ENCODE measurements at regions not wholly inside any gene's neighbourhood (a gene's known extent, or its start where the extent isn't known, plus 50 kb on each side); places are given as distances from the start of the nearest gene placed in this dataset.

GRCh38 chr10:23994459-23995046, 214.4 kb upstream of the KIAA1217 start:
- TF ChIP-seq, protein P1, sequence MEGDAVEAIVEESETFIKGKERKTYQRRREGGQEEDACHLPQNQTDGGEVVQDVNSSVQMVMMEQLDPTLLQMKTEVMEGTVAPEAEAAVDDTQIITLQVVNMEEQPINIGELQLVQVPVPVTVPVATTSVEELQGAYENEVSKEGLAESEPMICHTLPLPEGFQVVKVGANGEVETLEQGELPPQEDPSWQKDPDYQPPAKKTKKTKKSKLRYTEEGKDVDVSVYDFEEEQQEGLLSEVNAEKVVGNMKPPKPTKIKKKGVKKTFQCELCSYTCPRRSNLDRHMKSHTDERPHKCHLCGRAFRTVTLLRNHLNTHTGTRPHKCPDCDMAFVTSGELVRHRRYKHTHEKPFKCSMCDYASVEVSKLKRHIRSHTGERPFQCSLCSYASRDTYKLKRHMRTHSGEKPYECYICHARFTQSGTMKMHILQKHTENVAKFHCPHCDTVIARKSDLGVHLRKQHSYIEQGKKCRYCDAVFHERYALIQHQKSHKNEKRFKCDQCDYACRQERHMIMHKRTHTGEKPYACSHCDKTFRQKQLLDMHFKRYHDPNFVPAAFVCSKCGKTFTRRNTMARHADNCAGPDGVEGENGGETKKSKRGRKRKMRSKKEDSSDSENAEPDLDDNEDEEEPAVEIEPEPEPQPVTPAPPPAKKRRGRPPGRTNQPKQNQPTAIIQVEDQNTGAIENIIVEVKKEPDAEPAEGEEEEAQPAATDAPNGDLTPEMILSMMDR (IDR thresholded peaks at IDR 0.05), result peak; percentile 86
- Mint-ChIP-seq H3K27ac (ENCODE audit: unreplicated experiment) (no peak overlapping the region), H3K36me3 (ENCODE audit: low read depth) (no peaks in the 10 kb centered on the region), H3K4me1 (ENCODE audit: low read depth) (peaks cover 3% of the 10 kb centered on the region), H3K4me3 (ENCODE audit: unreplicated experiment) (no peak overlapping the region), H3K9me3 (ENCODE audit: low read depth) (no peaks in the 10 kb centered on the region), H3K27me3 (ENCODE audit: low read depth) (peaks cover 15% of the 10 kb centered on the region)
- no peak for DNase-seq (ENCODE audit: low spot score)

DNA sequence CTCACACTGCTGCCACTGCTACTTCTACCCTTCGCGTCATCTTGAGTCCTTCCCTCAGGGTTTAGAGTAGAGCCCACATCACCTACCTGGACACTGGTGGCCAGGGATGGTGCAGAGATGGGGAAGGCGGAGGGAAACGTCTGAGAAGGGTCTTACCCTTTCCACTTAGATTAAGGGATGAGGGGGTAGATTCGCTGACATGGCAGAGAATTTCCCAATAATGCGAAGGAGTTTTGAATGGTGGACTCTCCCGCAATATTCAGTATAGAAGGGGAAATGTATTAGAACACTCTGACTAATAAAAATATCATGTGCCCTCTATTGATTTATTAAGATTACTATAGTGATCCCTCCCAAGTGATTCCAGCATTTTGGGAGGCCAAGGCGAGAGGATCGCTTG, 209.5 kb upstream of the KIAA1217 start:
- Mint-ChIP-seq H3K27ac (ENCODE audit: unreplicated experiment) (no peak overlapping the region), H3K36me3 (ENCODE audit: low read depth) (no peaks in the 10 kb centered on the region), H3K9me3 (ENCODE audit: low read depth) (no peaks in the 10 kb centered on the region), H3K4me1 (ENCODE audit: low read depth) (peaks cover 3% of the 10 kb centered on the region), H3K27me3 (ENCODE audit: low read depth) (peaks cover 17% of the 10 kb centered on the region), H3K4me3 (ENCODE audit: unreplicated experiment) (no peak overlapping the region)
- DNase-seq (ENCODE audit: low spot score), result no peak
- TF ChIP-seq, protein P1 (IDR thresholded peaks at IDR 0.05), result no peak

DNA sequence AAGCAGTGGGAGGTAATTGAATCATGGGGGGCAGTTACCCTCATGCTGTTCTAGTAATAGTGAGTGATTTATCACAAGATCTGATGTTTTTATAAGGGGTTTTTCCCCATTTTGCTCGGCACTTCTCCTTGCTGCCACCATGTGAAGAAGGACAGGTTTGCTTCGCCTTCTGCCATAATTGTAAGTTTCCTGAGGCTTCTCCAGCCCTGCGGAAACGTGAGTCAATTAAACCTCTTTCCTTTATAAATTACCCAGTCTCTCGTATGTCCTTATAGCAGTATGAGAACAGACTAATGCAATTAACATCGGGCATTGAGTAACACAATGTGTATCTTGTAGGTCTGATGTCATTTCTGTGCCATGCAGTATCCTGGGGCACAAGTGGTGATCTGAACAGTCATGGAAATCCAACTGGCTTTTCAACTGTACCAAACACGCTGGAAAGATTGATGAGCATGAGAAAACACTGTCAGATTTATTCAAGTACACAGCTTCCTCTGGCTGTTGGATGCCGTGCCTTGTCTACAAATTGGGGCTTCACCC, 208.6 kb upstream of the KIAA1217 start:
- TF ChIP-seq, protein P1 (IDR thresholded peaks at IDR 0.05), result no peak
- Mint-ChIP-seq H3K4me1 (ENCODE audit: low read depth) (no peaks in the 10 kb centered on the region), H3K27me3 (ENCODE audit: low read depth) (peaks cover 10% of the 10 kb centered on the region), H3K36me3 (ENCODE audit: low read depth) (no peaks in the 10 kb centered on the region), H3K9me3 (ENCODE audit: low read depth) (no peaks in the 10 kb centered on the region), H3K27ac (ENCODE audit: unreplicated experiment) (no peak overlapping the region), H3K4me3 (ENCODE audit: unreplicated experiment) (no peak overlapping the region)
- DNase-seq (ENCODE audit: low spot score), result no peak

GRCh38 chr10:24006741-24007140, 202.2 kb upstream of the KIAA1217 start:
- Mint-ChIP-seq H3K36me3 (ENCODE audit: low read depth) (no peaks in the 10 kb centered on the region), H3K27me3 (ENCODE audit: low read depth) (peaks cover 2% of the 10 kb centered on the region), H3K4me3 (ENCODE audit: unreplicated experiment) (no peak overlapping the region), H3K4me1 (ENCODE audit: low read depth) (peaks cover 3% of the 10 kb centered on the region), H3K27ac (ENCODE audit: unreplicated experiment) (no peak overlapping the region), H3K9me3 (ENCODE audit: low read depth) (no peaks in the 10 kb centered on the region)
- no peak for DNase-seq (ENCODE audit: low spot score)
- TF ChIP-seq, protein P1 (IDR thresholded peaks at IDR 0.05), result no peak

DNA sequence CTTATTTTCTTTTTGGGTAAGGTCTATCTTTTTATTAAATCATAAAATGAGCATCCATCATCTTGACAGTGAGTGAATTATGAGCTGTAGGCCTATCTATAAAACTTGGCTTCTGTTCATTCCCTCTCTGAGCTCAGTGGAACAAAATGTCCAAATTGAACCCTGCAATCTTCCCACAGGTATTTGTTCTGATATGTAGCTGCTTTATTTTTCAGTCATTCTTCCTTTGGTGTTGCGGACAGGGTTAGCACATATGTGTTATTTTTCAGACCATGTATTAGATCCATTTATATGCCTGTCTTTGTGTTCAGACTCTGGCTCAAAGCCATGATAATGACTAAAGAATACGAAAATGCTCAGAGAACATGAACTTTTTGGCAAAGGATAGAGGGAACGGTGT, 201.6 kb upstream of the KIAA1217 start:
- no peak for DNase-seq (ENCODE audit: low spot score)
- no peaks in the 10 kb centered on the region for H3K36me3 Mint-ChIP-seq (ENCODE audit: low read depth)
- H3K27ac Mint-ChIP-seq (ENCODE audit: unreplicated experiment), result no peak overlapping the region

More for the DNA sequence above, 201.6 kb upstream of the KIAA1217 start:
- H3K9me3 Mint-ChIP-seq (ENCODE audit: low read depth), result no peaks in the 10 kb centered on the region
- no peak overlapping the region for H3K4me3 Mint-ChIP-seq (ENCODE audit: unreplicated experiment)
- peaks cover 2% of the 10 kb centered on the region for H3K27me3 Mint-ChIP-seq (ENCODE audit: low read depth)
- H3K4me1 Mint-ChIP-seq (ENCODE audit: low read depth), result peaks cover 3% of the 10 kb centered on the region
- TF ChIP-seq, protein P1 (IDR thresholded peaks at IDR 0.05), result no peak
